K562 (cell line): ENCODE measurements at regions not wholly inside any gene's neighbourhood (a gene's known extent, or its start where the extent isn't known, plus 50 kb on each side); places are given as distances from the start of the nearest gene placed in this dataset.

Experiments
- GTF2A2 ChIP-seq: IDR thresholded peaks from 2 replicates; pipeline ENCODE4 v1.6.1; 2016; ENCODE audit warnings: mild to moderate bottlenecking, missing genetic modification characterization, missing compliant biosample characterization
- KLF6 ChIP-seq: fragments of 250-450 bp; sonication (Bioruptor Pico); IDR thresholded peaks from 2 replicates; pipeline ENCODE4 v1.4.0; 2020; ENCODE audit warnings: mild to moderate bottlenecking, moderate library complexity, borderline replicate concordance
- U2AF1 ChIP-seq: fragments of 200-400 bp; formaldehyde crosslinking; optimal IDR thresholded peaks from 2 replicates; pipeline ENCODE3; 2017; ENCODE audit warnings: mild to moderate bottlenecking, low read depth, low read length, moderate library complexity
- ZBTB2 ChIP-seq: fragments of 450-650 bp; IDR thresholded peaks from 2 replicates; pipeline ENCODE4 v1.6.1; 2016; ENCODE audit warnings: antibody characterized with exemption
- ZNF436 ChIP-seq: fragments of 250-450, 450-650 bp; sonication (Bioruptor Pico); formaldehyde crosslinking; IDR thresholded peaks from 2 replicates; pipeline ENCODE4 v1.7.0; 2020; ENCODE audit warnings: mild to moderate bottlenecking
- TF ChIP-seq, protein P1 (sequence below): fragments of 250-450 bp; sonication (Bioruptor Pico); IDR thresholded peaks from 2 replicates; pipeline ENCODE4 v1.4.0; 2020; ENCODE audit warnings: mild to moderate bottlenecking
- TF ChIP-seq, protein P2 (sequence below): fragments of 450-650 bp; IDR thresholded peaks from 2 replicates; pipeline ENCODE4 v1.6.1; 2018; ENCODE audit not compliant: partially characterized antibody

DNA sequence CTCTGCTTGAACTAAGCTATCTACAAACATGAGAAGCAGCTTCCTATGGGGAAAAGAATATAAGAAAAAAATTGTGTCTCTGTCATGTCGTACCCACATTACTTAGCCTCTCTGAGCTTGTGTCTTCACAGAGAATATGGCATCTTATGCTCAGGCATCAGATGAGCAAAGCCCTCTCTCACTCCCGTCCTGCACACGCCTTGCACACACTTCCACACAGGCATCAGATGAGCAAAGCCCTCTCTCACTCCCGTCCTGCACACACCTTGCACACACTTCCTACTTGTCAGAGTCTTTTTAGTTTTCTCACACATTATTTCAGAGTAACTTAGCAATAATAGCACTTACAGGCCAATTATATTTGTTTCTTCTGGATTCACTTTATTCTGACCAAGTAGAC lies 79.0 kb upstream of the DUSP22 start (continued):
- no peak for TF ChIP-seq ZBTB2
- no peak for TF ChIP-seq U2AF1
- TF ChIP-seq, protein P1, sequence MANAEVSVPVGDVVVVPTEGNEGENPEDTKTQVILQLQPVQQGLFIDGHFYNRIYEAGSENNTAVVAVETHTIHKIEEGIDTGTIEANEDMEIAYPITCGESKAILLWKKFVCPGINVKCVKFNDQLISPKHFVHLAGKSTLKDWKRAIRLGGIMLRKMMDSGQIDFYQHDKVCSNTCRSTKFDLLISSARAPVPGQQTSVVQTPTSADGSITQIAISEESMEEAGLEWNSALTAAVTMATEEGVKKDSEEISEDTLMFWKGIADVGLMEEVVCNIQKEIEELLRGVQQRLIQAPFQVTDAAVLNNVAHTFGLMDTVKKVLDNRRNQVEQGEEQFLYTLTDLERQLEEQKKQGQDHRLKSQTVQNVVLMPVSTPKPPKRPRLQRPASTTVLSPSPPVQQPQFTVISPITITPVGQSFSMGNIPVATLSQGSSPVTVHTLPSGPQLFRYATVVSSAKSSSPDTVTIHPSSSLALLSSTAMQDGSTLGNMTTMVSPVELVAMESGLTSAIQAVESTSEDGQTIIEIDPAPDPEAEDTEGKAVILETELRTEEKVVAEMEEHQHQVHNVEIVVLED: no peak
- TF ChIP-seq GTF2A2 (tag): no peak
- TF ChIP-seq ZNF436 (CRISPR knock-in tag): no peak
- TF ChIP-seq KLF6 (CRISPR knock-in tag): no peak
- TF ChIP-seq, protein P2, sequence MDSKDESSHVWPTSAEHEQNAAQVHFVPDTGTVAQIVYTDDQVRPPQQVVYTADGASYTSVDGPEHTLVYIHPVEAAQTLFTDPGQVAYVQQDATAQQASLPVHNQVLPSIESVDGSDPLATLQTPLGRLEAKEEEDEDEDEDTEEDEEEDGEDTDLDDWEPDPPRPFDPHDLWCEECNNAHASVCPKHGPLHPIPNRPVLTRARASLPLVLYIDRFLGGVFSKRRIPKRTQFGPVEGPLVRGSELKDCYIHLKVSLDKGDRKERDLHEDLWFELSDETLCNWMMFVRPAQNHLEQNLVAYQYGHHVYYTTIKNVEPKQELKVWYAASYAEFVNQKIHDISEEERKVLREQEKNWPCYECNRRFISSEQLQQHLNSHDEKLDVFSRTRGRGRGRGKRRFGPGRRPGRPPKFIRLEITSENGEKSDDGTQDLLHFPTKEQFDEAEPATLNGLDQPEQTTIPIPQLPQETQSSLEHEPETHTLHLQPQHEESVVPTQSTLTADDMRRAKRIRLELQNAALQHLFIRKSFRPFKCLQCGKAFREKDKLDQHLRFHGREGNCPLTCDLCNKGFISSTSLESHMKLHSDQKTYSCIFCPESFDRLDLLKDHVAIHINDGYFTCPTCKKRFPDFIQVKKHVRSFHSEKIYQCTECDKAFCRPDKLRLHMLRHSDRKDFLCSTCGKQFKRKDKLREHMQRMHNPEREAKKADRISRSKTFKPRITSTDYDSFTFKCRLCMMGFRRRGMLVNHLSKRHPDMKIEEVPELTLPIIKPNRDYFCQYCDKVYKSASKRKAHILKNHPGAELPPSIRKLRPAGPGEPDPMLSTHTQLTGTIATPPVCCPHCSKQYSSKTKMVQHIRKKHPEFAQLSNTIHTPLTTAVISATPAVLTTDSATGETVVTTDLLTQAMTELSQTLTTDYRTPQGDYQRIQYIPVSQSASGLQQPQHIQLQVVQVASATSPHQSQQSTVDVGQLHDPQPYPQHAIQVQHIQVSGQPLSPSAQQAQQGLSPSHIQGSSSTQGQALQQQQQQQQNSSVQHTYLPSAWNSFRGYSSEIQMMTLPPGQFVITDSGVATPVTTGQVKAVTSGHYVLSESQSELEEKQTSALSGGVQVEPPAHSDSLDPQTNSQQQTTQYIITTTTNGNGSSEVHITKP: no peak
